ENCODE measurements at regions not wholly inside any gene's neighbourhood (a gene's known extent, or its start where the extent isn't known, plus 50 kb on each side); places are given as distances from the start of the nearest gene placed in this dataset.

- TF ChIP-seq ARNTL (CRISPR knock-in tag; IDR thresholded peaks at IDR 0.05; ENCODE audit: borderline replicate concordance, low read depth) (no peak), ZNF565 (CRISPR knock-in tag; conservative IDR thresholded peaks at IDR 0.05; ENCODE audit: low read depth) (no peak), ZFP30 (CRISPR knock-in tag; IDR thresholded peaks at IDR 0.05) (no peak), TSHZ2 (CRISPR knock-in tag; IDR thresholded peaks at IDR 0.05) (no peak), TCF4 (CRISPR knock-in tag; IDR thresholded peaks at IDR 0.05; ENCODE audit: borderline replicate concordance) (no peak), ZC3H10 (CRISPR knock-in tag; IDR thresholded peaks at IDR 0.05) (no peak), ISL1 (CRISPR knock-in tag; IDR thresholded peaks at IDR 0.05) (no peak), GLIS3 (CRISPR knock-in tag; IDR thresholded peaks at IDR 0.05) (no peak), ZNF8 (CRISPR knock-in tag; IDR thresholded peaks at IDR 0.05) (no peak), PATZ1 (CRISPR knock-in tag; IDR thresholded peaks at IDR 0.05; ENCODE audit: borderline replicate concordance) (no peak), OSR1 (CRISPR knock-in tag; IDR thresholded peaks at IDR 0.05) (no peak)
- TF ChIP-seq, protein P1, sequence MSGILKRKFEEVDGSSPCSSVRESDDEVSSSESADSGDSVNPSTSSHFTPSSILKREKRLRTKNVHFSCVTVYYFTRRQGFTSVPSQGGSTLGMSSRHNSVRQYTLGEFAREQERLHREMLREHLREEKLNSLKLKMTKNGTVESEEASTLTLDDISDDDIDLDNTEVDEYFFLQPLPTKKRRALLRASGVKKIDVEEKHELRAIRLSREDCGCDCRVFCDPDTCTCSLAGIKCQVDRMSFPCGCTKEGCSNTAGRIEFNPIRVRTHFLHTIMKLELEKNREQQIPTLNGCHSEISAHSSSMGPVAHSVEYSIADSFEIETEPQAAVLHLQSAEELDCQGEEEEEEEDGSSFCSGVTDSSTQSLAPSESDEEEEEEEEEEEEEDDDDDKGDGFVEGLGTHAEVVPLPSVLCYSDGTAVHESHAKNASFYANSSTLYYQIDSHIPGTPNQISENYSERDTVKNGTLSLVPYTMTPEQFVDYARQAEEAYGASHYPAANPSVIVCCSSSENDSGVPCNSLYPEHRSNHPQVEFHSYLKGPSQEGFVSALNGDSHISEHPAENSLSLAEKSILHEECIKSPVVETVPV (CRISPR knock-in tag; IDR thresholded peaks at IDR 0.05): no peak
- TF ChIP-seq, protein P2, sequence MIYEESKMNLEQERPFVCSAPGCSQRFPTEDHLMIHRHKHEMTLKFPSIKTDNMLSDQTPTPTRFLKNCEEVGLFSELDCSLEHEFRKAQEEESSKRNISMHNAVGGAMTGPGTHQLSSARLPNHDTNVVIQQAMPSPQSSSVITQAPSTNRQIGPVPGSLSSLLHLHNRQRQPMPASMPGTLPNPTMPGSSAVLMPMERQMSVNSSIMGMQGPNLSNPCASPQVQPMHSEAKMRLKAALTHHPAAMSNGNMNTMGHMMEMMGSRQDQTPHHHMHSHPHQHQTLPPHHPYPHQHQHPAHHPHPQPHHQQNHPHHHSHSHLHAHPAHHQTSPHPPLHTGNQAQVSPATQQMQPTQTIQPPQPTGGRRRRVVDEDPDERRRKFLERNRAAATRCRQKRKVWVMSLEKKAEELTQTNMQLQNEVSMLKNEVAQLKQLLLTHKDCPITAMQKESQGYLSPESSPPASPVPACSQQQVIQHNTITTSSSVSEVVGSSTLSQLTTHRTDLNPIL (CRISPR knock-in tag; IDR thresholded peaks at IDR 0.05; ENCODE audit: low read depth): no peak
These were observed 481.0 kb downstream of the EIPR1 start for GRCh38 chr2:2896643-2897042.

All from SK-N-SH treated with all-trans-retinoic acid at 6 μM for 48 hours (cell line).